ENCODE measurements at regions not wholly inside any gene's neighbourhood (a gene's known extent, or its start where the extent isn't known, plus 50 kb on each side); places are given as distances from the start of the nearest gene placed in this dataset.
"Not testable (repeated sequence)": the region's sequence is repeated elsewhere in the genome, so short reads cannot be mapped to it uniquely, and the experiment has no call there.

GRCh38 chrX:153250762-153251161 lies 70.8 kb downstream of the PNMA6F start:
- TF ChIP-seq CTCF (IDR thresholded peaks at IDR 0.05); SREBF2 (IDR thresholded peaks at IDR 0.05); REST (IDR thresholded peaks at IDR 0.05); MYC (IDR thresholded peaks at IDR 0.05; ENCODE audit: borderline replicate concordance, low read length); FOSL2 (IDR thresholded peaks at IDR 0.05); FOSL2 (CRISPR knock-in tag; IDR thresholded peaks at IDR 0.05); RNF2 (IDR thresholded peaks at IDR 0.05; ENCODE audit: borderline replicate concordance, low read depth); MAZ (IDR thresholded peaks at IDR 0.05; ENCODE audit: borderline replicate concordance, low read depth, low read length); KDM5A (IDR thresholded peaks at IDR 0.05): not testable (repeated sequence)

Data from A549 (cell line).